ENCODE measurements at regions not wholly inside any gene's neighbourhood (a gene's known extent, or its start where the extent isn't known, plus 50 kb on each side); places are given as distances from the start of the nearest gene placed in this dataset.

DNA sequence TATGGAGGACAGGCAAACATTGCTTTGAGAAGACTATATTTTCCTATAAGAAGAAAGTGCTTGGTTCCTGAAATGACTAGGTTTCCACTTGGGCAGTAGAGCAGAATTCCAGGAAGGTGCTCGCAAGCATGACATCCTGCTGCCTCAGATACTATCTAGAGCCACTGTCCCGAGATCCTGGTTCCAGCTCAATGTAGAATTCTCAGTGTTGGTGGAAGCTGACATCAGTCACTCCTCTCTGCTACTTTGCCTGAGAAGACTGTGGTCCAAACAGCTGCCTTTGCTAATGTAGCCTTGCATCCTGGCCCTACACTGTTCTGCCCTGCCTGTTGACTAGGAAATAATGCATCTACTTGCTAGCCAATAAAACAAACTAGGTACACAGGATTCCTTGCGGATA lies 50.0 kb upstream of the ITGA6 start (continued):
- TF ChIP-seq NFIC (IDR thresholded peaks at IDR 0.05; ENCODE audit: borderline replicate concordance) (no peak), EZH2phosphoT487 (IDR thresholded peaks at IDR 0.05; ENCODE audit: borderline replicate concordance, low read depth) (no peak), GATA2 (CRISPR knock-in tag; IDR thresholded peaks at IDR 0.05) (no peak), TCF12 (IDR thresholded peaks at IDR 0.05) (no peak)
